Heart left ventricle (tissue), 16 donors: ENCODE measurements at regions not wholly inside any gene's neighbourhood (a gene's known extent, or its start where the extent isn't known, plus 50 kb on each side); places are given as distances from the start of the nearest gene placed in this dataset.
"Not testable (repeated sequence)": the region's sequence is repeated elsewhere in the genome, so short reads cannot be mapped to it uniquely, and the experiment has no call there.

Experiments used
- ATAC-seq, 4 donors: fragments of 200-7000 bp; cut with Tn5 transposase; one replicate each; pipeline ENCODE4 v1.9.1; 2020 to 2022; ENCODE audit warnings: moderate library complexity in 4 of 4, mild to moderate bottlenecking in 3 of 4, moderate number of reproducible peaks in 1 of 4
- DNase-seq, 5 donors: peaks; one replicate each; pipeline ENCODE4 v3.0.0-alpha.2; 2020
- H3K27ac ChIP-seq, 12 donors: fragments of 200-600 bp; sonication (generic) in 4 of 12; one replicate each; pipeline versions ENCODE4 v1.5.0 to v1.8.0; 2016 to 2022; ENCODE audit warnings: mild to moderate bottlenecking in 2 of 12
- H3K27me3 ChIP-seq, 9 donors: fragments of 200-600 bp; sonication (generic) in 2 of 9; one replicate each; pipeline versions ENCODE4 v1.5.1 to v1.8.0; 2016 to 2022; ENCODE audit warnings: mild to moderate bottlenecking in 3 of 9
- H3K36me3 ChIP-seq, 9 donors: fragments of 200-600 bp; sonication (generic) in 2 of 9; one replicate each; pipeline versions ENCODE4 v1.5.0 to v1.8.0; 2018 to 2022; ENCODE audit warnings: mild to moderate bottlenecking in 2 of 9
- H3K4me1 ChIP-seq, 12 donors: fragments of 200-600 bp; sonication (generic) in 4 of 12; one replicate each; pipeline versions ENCODE4 v1.5.0 to v1.8.0; 2016 to 2022; ENCODE audit warnings: mild to moderate bottlenecking in 3 of 12
- H3K4me3 ChIP-seq, 12 donors: fragments of 200-600 bp; sonication (generic) in 4 of 12; one replicate each; pipeline versions ENCODE4 v1.5.0 to v1.8.0; 2017 to 2022; ENCODE audit warnings: mild to moderate bottlenecking in 9 of 12, moderate library complexity in 4 of 12
- H3K9me3 ChIP-seq, 12 donors: fragments of 200-600 bp; sonication (generic) in 4 of 12; one replicate each; pipeline versions ENCODE4 v1.5.0 to v1.8.0; 2016 to 2022; ENCODE audit warnings: mild to moderate bottlenecking in 1 of 12
- POLR2A ChIP-seq, 2 donors: fragments of 450-650 bp; IDR thresholded peaks; one replicate each; pipeline ENCODE4 v1.6.1; 2017; ENCODE audit warnings: antibody characterized with exemption in 2 of 2, mild to moderate bottlenecking in 2 of 2, moderate library complexity in 2 of 2
- WGBS, 4 donors: extraction: QIAGEN DNeasy Blood & Tissue Kit in 2 of 4; methylation state at CpG; one replicate each; pipeline versions ENCODE4 v1.1.5 to v1.1.7; 2013 to 2018; 5-methylcytosine and 5-hydroxymethylcytosine counted together
- intact Hi-C, 10 donors: fragments of 100-400 bp; cut with DNase I; formaldehyde crosslinking; loops; one replicate each; pipeline versions ENCODE4 v1.11.1 to v1.14.2; 2022
- TF ChIP-seq, protein P1 (sequence below), 12 donors: fragments of 200-600 bp; sonication (generic) in 4 of 12; IDR thresholded peaks; one replicate each; pipeline versions ENCODE4 v1.5.0 to v1.8.0; 2018 to 2022; ENCODE audit warnings: antibody characterized with exemption in 12 of 12, mild to moderate bottlenecking in 5 of 12
- donor health status: ischemic (EF 13 %, LVEDD 7.1; RV severe dilation, severe dysfunction).
- donor health status: healthy with polysubstance abuse.
- donor health status: DM: no; HTN: yes; CAD: no.
- donor health status: DM: no; HTN: no; CAD: no.
- donor health status: ischemic (EF 25% LVEDD 6.9; RV normal size, moderate dysfunction).
- donor health status: ischemic (EF 25% LVEDD 5.7; RV mildly dilated, moderate dysfunction).
- donor health status: healthy.
- donor health status: DM: yes; HTN: yes; CAD: no.
- donor health status: ischemic (EF 35%, LVEDD 5.7; RV mildly dilated, moderate dysfunction).
- donor health status: nonischemic (EF 11% LVEDD 7.7; RV severe dilation, severe dysfunction).
- donor health status: DM: yes; HTN: yes; CAD: no.
- donor health status: PGD.
- donor health status: ischemic (EF 29% LVEDD 5.4; RV normal size, mild dysfunction).
- donor health status: nonischemic (EF 23%, LVEDD 6.1; RV moderate dilation, normal function).

DNA sequence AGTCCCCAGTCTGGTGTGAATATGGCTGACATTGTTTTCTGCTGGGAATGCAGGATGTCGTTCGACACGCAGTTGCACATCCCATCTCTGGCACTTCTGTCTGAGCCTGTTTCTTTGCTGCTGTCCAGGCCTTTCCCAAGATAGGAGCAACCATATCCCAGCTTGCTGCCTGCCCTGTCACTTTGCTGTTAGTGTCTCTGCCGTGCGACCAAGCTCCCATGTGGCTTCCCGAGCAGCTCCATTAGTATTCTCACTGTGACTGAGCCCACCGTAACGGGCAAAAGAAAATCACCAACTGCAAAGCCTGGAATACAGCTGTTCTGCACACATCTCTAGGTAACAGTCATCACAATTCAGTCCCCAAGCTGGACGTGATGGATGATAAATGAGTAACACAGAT, 66.0 kb upstream of the CPSF6 start:
- DNase-seq (no peak), ATAC-seq (peak in 3 of 4 donors; percentile 44 to 58 (median 53))
- Histone ChIP-seq H3K27me3 (no peaks in the 10 kb centered on the region), H3K36me3 (no peaks in the 10 kb centered on the region), H3K4me1 (peaks cover 0 to 6% (median 0%) of the 10 kb centered on the region in 12 donors), H3K9me3 (peaks cover 0 to 8% (median 0%) of the 10 kb centered on the region in 12 donors), H3K4me3 (no peak overlapping the region), H3K27ac (peak overlapping the region in 1 of 12 donors; percentile 27)
- TF ChIP-seq, protein P1, sequence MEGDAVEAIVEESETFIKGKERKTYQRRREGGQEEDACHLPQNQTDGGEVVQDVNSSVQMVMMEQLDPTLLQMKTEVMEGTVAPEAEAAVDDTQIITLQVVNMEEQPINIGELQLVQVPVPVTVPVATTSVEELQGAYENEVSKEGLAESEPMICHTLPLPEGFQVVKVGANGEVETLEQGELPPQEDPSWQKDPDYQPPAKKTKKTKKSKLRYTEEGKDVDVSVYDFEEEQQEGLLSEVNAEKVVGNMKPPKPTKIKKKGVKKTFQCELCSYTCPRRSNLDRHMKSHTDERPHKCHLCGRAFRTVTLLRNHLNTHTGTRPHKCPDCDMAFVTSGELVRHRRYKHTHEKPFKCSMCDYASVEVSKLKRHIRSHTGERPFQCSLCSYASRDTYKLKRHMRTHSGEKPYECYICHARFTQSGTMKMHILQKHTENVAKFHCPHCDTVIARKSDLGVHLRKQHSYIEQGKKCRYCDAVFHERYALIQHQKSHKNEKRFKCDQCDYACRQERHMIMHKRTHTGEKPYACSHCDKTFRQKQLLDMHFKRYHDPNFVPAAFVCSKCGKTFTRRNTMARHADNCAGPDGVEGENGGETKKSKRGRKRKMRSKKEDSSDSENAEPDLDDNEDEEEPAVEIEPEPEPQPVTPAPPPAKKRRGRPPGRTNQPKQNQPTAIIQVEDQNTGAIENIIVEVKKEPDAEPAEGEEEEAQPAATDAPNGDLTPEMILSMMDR (IDR thresholded peaks at IDR 0.05): no peak
- TF ChIP-seq POLR2A (IDR thresholded peaks at IDR 0.05): no peak
- intact Hi-C loops: no loop called here
- 29 to 43% (median 37%) methylated on average over 9 of the region's 9 CpGs for WGBS, 4 donors

DNA sequence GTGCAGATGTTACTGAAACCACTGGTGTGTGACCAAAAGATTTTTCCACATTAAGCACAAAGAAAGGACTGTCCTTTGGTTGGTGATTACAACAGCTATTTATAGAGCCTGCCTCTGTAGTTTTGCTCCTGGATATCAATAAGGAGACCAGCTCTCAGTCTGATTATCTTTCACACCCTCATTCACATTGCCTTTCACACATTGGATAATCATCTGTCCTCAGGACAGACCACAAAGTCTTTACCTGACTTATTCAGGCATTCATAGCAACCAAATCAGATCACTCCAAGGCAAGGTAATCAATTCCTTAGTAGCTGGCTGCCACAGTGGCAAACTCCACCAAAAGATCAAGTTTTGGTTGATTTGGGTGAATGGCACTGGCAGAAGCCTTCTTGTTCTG, 59.6 kb upstream of the CPSF6 start:
- peaks cover 0 to 18% (median 0%) of the 10 kb centered on the region in 12 donors for H3K9me3 ChIP-seq
- no peaks in the 10 kb centered on the region for H3K36me3 ChIP-seq
- no peak for TF ChIP-seq POLR2A (IDR thresholded peaks at IDR 0.05)
- TF ChIP-seq, protein P1 (IDR thresholded peaks at IDR 0.05): no peak
- intact Hi-C loops: no loop called here
- ATAC-seq (no peak), DNase-seq (no peak)
- no peaks in the 10 kb centered on the region for H3K27me3 ChIP-seq
- H3K4me3 ChIP-seq: no peak overlapping the region
- no peak overlapping the region for H3K27ac ChIP-seq
- H3K4me1 ChIP-seq: no peaks in the 10 kb centered on the region

DNA sequence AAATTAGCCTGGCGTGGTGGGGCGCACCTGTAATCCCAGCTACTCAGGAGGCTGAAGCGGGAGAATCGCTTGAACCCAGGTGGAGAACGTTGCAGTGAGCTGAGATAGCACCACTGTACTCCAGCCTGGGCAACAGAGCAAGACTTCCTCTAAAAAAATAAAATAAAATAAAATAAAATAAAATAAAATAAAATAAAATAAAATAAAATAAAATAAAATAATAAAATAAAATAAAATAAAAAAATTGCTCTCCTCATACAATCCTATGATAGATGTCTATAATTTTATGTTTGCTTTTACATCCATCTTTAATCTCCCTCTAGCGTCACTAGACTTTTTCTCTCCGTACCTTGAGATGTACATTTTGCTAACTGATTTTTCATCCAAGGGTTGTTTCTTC, 51.8 kb upstream of the CPSF6 start:
- intact Hi-C loops: not testable (repeated sequence)

DNA sequence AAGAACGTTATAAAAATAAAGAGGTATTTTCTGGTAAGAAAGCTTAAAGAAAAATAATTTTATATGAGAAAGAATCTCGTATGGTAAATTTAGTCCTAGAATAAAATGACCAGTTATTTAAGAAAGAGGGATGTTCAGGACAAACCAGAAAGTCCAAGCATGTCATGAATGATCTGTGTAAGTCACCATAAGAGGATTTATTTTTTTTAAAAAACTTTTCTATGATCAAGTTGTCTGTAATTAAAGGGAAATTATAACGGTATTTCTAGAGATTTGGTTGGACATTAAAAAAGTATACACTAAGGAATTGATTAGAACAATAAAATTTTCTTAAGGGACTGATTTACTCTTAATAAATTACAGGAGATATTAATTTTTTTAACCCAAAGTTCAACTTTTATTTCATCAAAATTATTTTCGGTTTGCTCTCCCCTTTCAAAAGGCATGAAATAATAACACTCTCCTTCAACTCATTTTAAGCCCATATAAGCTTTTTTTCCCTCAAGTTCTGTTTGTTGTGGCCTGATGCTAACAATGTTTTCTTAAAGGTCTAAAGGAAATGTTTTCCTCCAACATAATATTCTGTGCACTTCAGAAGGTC, 49.9 kb upstream of the CPSF6 start:
- no peak for TF ChIP-seq POLR2A (IDR thresholded peaks at IDR 0.05)
- TF ChIP-seq, protein P1 (IDR thresholded peaks at IDR 0.05): no peak
- ATAC-seq (no peak), DNase-seq (no peak)
- H3K27ac ChIP-seq: no peak overlapping the region
- H3K4me1 ChIP-seq: no peaks in the 10 kb centered on the region
- intact Hi-C loops: no loop called here
- WGBS, 4 donors: 33 to 46% (median 38%) methylated on average over 4 of the region's 4 CpGs
- H3K9me3 ChIP-seq: peaks cover 0 to 35% (median 15%) of the 10 kb centered on the region in 12 donors
- no peaks in the 10 kb centered on the region for H3K36me3 ChIP-seq
- H3K4me3 ChIP-seq: no peak overlapping the region
- no peaks in the 10 kb centered on the region for H3K27me3 ChIP-seq

More for the DNA sequence above, 51.8 kb upstream of the CPSF6 start:
- ATAC-seq, H3K36me3 ChIP-seq, H3K27ac ChIP-seq, H3K27me3 ChIP-seq, H3K4me1 ChIP-seq, H3K4me3 ChIP-seq, DNase-seq: not testable (repeated sequence)
- WGBS, 4 donors: 51 to 68% (median 60%) methylated on average over 7 of the region's 7 CpGs
- H3K9me3 ChIP-seq: peaks cover 0 to 35% (median 15%) of the 10 kb centered on the region in 12 donors
